ENCODE measurements at regions not wholly inside any gene's neighbourhood (a gene's known extent, or its start where the extent isn't known, plus 50 kb on each side); places are given as distances from the start of the nearest gene placed in this dataset.

DNA sequence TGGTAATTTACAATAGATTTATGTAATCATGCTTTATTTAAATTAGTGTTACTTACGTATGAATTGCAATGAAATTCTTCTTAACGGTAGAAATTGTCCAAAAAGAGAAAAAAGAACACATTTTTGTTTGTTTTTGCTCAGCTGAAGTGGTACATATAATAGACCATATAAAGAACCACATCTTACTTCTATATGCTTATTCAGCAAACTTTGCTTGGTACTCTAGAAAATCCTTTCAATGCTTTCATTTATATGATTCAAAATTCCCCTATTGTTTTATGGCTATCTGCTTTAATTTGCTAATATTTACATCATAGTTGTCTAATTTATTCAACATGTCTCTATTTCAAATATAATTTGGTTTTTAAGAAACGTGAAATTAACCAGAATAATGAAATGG, 903.2 kb downstream of the ANKRD7 start:
- TF ChIP-seq MYC (IDR thresholded peaks at IDR 0.05; ENCODE audit: borderline replicate concordance, low read length) (no peak), JUN (IDR thresholded peaks at IDR 0.05) (no peak), SMC3 (IDR thresholded peaks at IDR 0.05) (no peak), CEBPB (IDR thresholded peaks at IDR 0.05) (no peak), KDM1A (IDR thresholded peaks at IDR 0.05; ENCODE audit: low read depth) (no peak), POLR2A (IDR thresholded peaks at IDR 0.05; ENCODE audit: low read length) (no peak), EP300 (IDR thresholded peaks at IDR 0.05) (no peak), CHD2 (IDR thresholded peaks at IDR 0.05; ENCODE audit: low read length, partially characterized antibody) (no peak), RNF2 (IDR thresholded peaks at IDR 0.05; ENCODE audit: borderline replicate concordance, low read depth) (no peak), RFX5 (IDR thresholded peaks at IDR 0.05) (no peak), RCOR1 (IDR thresholded peaks at IDR 0.05; ENCODE audit: low read depth, low read length) (no peak)
- TF ChIP-seq, protein P1, sequence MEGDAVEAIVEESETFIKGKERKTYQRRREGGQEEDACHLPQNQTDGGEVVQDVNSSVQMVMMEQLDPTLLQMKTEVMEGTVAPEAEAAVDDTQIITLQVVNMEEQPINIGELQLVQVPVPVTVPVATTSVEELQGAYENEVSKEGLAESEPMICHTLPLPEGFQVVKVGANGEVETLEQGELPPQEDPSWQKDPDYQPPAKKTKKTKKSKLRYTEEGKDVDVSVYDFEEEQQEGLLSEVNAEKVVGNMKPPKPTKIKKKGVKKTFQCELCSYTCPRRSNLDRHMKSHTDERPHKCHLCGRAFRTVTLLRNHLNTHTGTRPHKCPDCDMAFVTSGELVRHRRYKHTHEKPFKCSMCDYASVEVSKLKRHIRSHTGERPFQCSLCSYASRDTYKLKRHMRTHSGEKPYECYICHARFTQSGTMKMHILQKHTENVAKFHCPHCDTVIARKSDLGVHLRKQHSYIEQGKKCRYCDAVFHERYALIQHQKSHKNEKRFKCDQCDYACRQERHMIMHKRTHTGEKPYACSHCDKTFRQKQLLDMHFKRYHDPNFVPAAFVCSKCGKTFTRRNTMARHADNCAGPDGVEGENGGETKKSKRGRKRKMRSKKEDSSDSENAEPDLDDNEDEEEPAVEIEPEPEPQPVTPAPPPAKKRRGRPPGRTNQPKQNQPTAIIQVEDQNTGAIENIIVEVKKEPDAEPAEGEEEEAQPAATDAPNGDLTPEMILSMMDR (IDR thresholded peaks at IDR 0.05): no peak
